ENCODE measurements at regions not wholly inside any gene's neighbourhood (a gene's known extent, or its start where the extent isn't known, plus 50 kb on each side); places are given as distances from the start of the nearest gene placed in this dataset.

- Histone ChIP-seq H3K9me3 (no peaks in the 10 kb centered on the region), H3K36me3 (ENCODE audit: control insufficient read depth, insufficient read depth, low read length) (no peaks in the 10 kb centered on the region; the same call in 1 of the 2 replicates), H3K27me3 (replicated peaks; ENCODE audit: control insufficient read depth, insufficient read depth, low read length) (no peaks in the 10 kb centered on the region), H3K4me3 (ENCODE audit: low read depth, low read length) (no peak overlapping the region), H3K4me1 (peaks cover 44% of the 10 kb centered on the region)
- BruUV-seq (replicated peaks), result no TSS peak
- H3K27me3 Mint-ChIP-seq (ENCODE audit: insufficient read depth, unreplicated experiment), result no peaks in the 10 kb centered on the region
- H3K4me3 Mint-ChIP-seq (ENCODE audit: unreplicated experiment), result no peak overlapping the region
- TF ChIP-seq, protein P1, sequence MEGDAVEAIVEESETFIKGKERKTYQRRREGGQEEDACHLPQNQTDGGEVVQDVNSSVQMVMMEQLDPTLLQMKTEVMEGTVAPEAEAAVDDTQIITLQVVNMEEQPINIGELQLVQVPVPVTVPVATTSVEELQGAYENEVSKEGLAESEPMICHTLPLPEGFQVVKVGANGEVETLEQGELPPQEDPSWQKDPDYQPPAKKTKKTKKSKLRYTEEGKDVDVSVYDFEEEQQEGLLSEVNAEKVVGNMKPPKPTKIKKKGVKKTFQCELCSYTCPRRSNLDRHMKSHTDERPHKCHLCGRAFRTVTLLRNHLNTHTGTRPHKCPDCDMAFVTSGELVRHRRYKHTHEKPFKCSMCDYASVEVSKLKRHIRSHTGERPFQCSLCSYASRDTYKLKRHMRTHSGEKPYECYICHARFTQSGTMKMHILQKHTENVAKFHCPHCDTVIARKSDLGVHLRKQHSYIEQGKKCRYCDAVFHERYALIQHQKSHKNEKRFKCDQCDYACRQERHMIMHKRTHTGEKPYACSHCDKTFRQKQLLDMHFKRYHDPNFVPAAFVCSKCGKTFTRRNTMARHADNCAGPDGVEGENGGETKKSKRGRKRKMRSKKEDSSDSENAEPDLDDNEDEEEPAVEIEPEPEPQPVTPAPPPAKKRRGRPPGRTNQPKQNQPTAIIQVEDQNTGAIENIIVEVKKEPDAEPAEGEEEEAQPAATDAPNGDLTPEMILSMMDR (IDR thresholded peaks at IDR 0.05; ENCODE audit: insufficient read depth in 1 of 2, low read depth in 1 of 2, low read length in 1 of 2, severe bottlenecking in 1 of 2, unreplicated experiment in 1 of 2), result no peak
- DNase-seq, result no peak
- intact Hi-C loops (cut with micrococcal nuclease; ENCODE audit: unreplicated experiment), result loop anchor here (1.0 kb wide), 1 partner anchor 8 kb away; no protein-coding TSS in a partner anchor
- CTCF ChIA-PET, result no interaction called here
- H3K4me1 Mint-ChIP-seq (ENCODE audit: low read depth, unreplicated experiment), result peaks cover 42% of the 10 kb centered on the region
- H3K27ac Mint-ChIP-seq (ENCODE audit: unreplicated experiment), result peak overlapping the region; percentile 58
- no peaks in the 10 kb centered on the region for H3K9me3 Mint-ChIP-seq (ENCODE audit: unreplicated experiment)
- POLR2A ChIA-PET, result interaction anchor here (1.0 kb wide), 2 partner anchors 8 to 9 kb away, joined by 3 to 5 read pairs; no protein-coding TSS in a partner anchor
- H3K36me3 Mint-ChIP-seq (ENCODE audit: insufficient read depth, unreplicated experiment), result peaks cover 19% of the 10 kb centered on the region
These were observed 65.0 kb upstream of the NHSL1 start for GRCh38 chr6:138564170-138564721.

- H3K4me1 Mint-ChIP-seq (ENCODE audit: low read depth, unreplicated experiment), result peaks cover 24% of the 10 kb centered on the region
- H3K27ac Mint-ChIP-seq (ENCODE audit: unreplicated experiment), result no peak overlapping the region
- H3K9me3 ChIP-seq, result no peaks in the 10 kb centered on the region
- no peak overlapping the region for H3K4me3 Mint-ChIP-seq (ENCODE audit: unreplicated experiment)
- TF ChIP-seq, protein P1 (IDR thresholded peaks at IDR 0.05; ENCODE audit: insufficient read depth in 1 of 2, low read depth in 1 of 2, low read length in 1 of 2, severe bottlenecking in 1 of 2, unreplicated experiment in 1 of 2), result no peak
- intact Hi-C loops (cut with micrococcal nuclease; ENCODE audit: unreplicated experiment), result no loop called here
- no peaks in the 10 kb centered on the region; the same call in 1 of the 2 replicates for H3K36me3 ChIP-seq (ENCODE audit: control insufficient read depth, insufficient read depth, low read length)
- no peak overlapping the region for H3K4me3 ChIP-seq (ENCODE audit: low read depth, low read length)
- H3K4me1 ChIP-seq, result peaks cover 35% of the 10 kb centered on the region
- BruUV-seq (replicated peaks), result no TSS peak
- H3K27me3 Mint-ChIP-seq (ENCODE audit: insufficient read depth, unreplicated experiment), result no peaks in the 10 kb centered on the region
- H3K27me3 ChIP-seq (replicated peaks; ENCODE audit: control insufficient read depth, insufficient read depth, low read length), result no peaks in the 10 kb centered on the region
- POLR2A ChIA-PET, result no interaction called here
- CTCF ChIA-PET, result no interaction called here
- H3K9me3 Mint-ChIP-seq (ENCODE audit: unreplicated experiment), result no peaks in the 10 kb centered on the region
- peaks cover 13% of the 10 kb centered on the region for H3K36me3 Mint-ChIP-seq (ENCODE audit: insufficient read depth, unreplicated experiment)
- no peak for DNase-seq
These were observed 67.8 kb upstream of the NHSL1 start for GRCh38 chr6:138567052-138567451.

DNA sequence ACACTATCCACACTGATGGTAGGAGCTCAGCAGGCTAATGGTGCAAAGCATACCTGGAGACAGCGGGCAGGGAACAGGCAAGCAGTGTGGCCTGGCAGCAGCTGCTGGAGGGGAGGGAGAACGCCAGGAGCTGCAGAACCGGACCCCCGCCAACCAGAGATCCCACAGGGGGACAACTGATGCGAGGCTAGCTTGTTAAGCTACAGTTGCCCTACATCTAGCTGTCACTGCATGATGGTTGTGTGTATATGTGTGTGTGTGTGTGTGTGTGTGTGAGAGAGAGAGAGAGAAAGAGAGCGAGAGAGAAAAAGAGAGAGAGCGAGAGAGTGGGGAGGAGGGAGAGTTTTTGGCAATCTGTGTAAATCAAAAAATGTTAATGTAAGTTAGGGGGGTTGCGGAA lies 69.7 kb upstream of the NHSL1 start:
- Histone ChIP-seq H3K27me3 (replicated peaks; ENCODE audit: control insufficient read depth, insufficient read depth, low read length) (no peaks in the 10 kb centered on the region), H3K4me1 (peaks cover 20% of the 10 kb centered on the region), H3K9me3 (no peaks in the 10 kb centered on the region), H3K4me3 (ENCODE audit: low read depth, low read length) (no peak overlapping the region), H3K36me3 (ENCODE audit: control insufficient read depth, insufficient read depth, low read length) (no peaks in the 10 kb centered on the region; the same call in 1 of the 2 replicates)
- Mint-ChIP-seq H3K4me3 (ENCODE audit: unreplicated experiment) (no peak overlapping the region), H3K36me3 (ENCODE audit: insufficient read depth, unreplicated experiment) (peaks cover 12% of the 10 kb centered on the region), H3K9me3 (ENCODE audit: unreplicated experiment) (no peaks in the 10 kb centered on the region), H3K27ac (ENCODE audit: unreplicated experiment) (no peak overlapping the region), H3K27me3 (ENCODE audit: insufficient read depth, unreplicated experiment) (no peaks in the 10 kb centered on the region), H3K4me1 (ENCODE audit: low read depth, unreplicated experiment) (peaks cover 17% of the 10 kb centered on the region)
- ChIA-PET POLR2A (no interaction called here), CTCF (no interaction called here)
- intact Hi-C loops (cut with micrococcal nuclease; ENCODE audit: unreplicated experiment), result no loop called here
- DNase-seq, result no peak
- TF ChIP-seq, protein P1 (IDR thresholded peaks at IDR 0.05; ENCODE audit: insufficient read depth in 1 of 2, low read depth in 1 of 2, low read length in 1 of 2, severe bottlenecking in 1 of 2, unreplicated experiment in 1 of 2), result no peak
- no TSS peak for BruUV-seq (replicated peaks)

Measured in Caco-2 (cell line).